HepG2 (cell line): ENCODE measurements at regions not wholly inside any gene's neighbourhood (a gene's known extent, or its start where the extent isn't known, plus 50 kb on each side); places are given as distances from the start of the nearest gene placed in this dataset.

ENCODE experiments used
- ATAC-seq: fragments of 200-7000 bp; cut with Tn5 transposase; 3 replicates; pipeline ENCODE4 v1.9.1; 2020; ENCODE audit warnings: mild to moderate bottlenecking, moderate library complexity
- BruUV-seq: library from RNA; stranded (reverse); fragments of 400-500 nt; replicated peaks from 2 replicates; lab custom pipeline; 2021; lab: Mats Ljungman, UMichigan
- CTCF ChIA-PET: fragments of 300-600 bp; formaldehyde crosslinking; extraction: SDS; loops from one replicate; lab custom pipeline; 2021; ENCODE audit warnings: low total read pairs, inconsistent platforms, low intra/inter-chr PET ratio; lab: Yijun Ruan, JAX
- POLR2A ChIA-PET: fragments of 350-600 bp; sonication (Branson Sonifier 250); formaldehyde crosslinking; loops from one replicate; lab custom pipeline; 2020; ENCODE audit warnings: antibody characterized with exemption, inconsistent platforms; lab: Yijun Ruan, JAX
- DNase-seq: peaks from one replicate; pipeline ENCODE4 v3.0.0-alpha.2; 2015; ENCODE audit warnings: low spot score
- FAIRE-seq: peaks from 3 replicates; lab custom pipeline; 2011; peaks lifted over from hg19 to GRCh38; lab: Jason Lieb, UNC
- H2AFZ ChIP-seq: one replicate; pipeline ENCODE4 v1.6.1; 2011; ENCODE audit warnings: low read length, inconsistent platforms
- H3K27ac ChIP-seq: fragments of 300-600 bp; 3 replicates; pipeline ENCODE4 v1.8.0; 2011; ENCODE audit warnings: mixed run types, mild to moderate bottlenecking, mixed read lengths, low read length, inconsistent platforms; ENCODE audit not compliant: insufficient read depth; ENCODE audit errors: extremely low read length
- H3K27me3 ChIP-seq, 2 experiments: fragments of 200-600 bp in 1 of 2; 2 replicates in 1 of 2; 3 replicates in 1 of 2; pipeline versions ENCODE4 v1.6.0 to v1.8.0; 2011; ENCODE audit warnings: low read length in 2 of 2, mild to moderate bottlenecking in 2 of 2, moderate library complexity in 2 of 2, inconsistent platforms in 1 of 2; ENCODE audit not compliant: insufficient read depth in 2 of 2, control insufficient read depth in 1 of 2
- H3K36me3 ChIP-seq, 2 experiments: fragments of 200-600 bp in 1 of 2; replicated peaks in 1 of 2; 2 replicates in 1 of 2; 3 replicates in 1 of 2; pipeline versions ENCODE4 v1.5.1 to v1.8.0; 2011; ENCODE audit warnings: low read length in 2 of 2, inconsistent platforms in 1 of 2; ENCODE audit not compliant: insufficient read depth in 2 of 2, control insufficient read depth in 1 of 2
- H3K4me1 ChIP-seq: 2 replicates; pipeline ENCODE4 v1.5.1; 2012; ENCODE audit warnings: low read length, inconsistent platforms; ENCODE audit not compliant: insufficient read depth
- H3K4me2 ChIP-seq: 2 replicates; pipeline ENCODE4 v1.6.0; 2011; ENCODE audit warnings: low read depth, low read length, inconsistent platforms
- H3K4me3 ChIP-seq, 3 experiments: fragments of 200-600 bp in 1 of 3; sonication (generic), shearing (Covaris generic) in 1 of 3; replicated peaks in 1 of 3; 2 replicates each; pipeline ENCODE4 v1.5.1; 2011 to 2016; ENCODE audit warnings: low read length in 3 of 3, inconsistent platforms in 2 of 3, low read depth in 2 of 3, mild to moderate bottlenecking in 2 of 3, control low read depth in 1 of 3, mixed read lengths in 1 of 3; ENCODE audit not compliant: insufficient read depth in 1 of 3
- H3K79me2 ChIP-seq: one replicate; pipeline ENCODE4 v1.6.1; 2011; ENCODE audit warnings: low read length, inconsistent platforms; ENCODE audit not compliant: insufficient read depth
- H3K9ac ChIP-seq: 2 replicates; pipeline ENCODE4 v1.6.0; 2011; ENCODE audit warnings: mild to moderate bottlenecking, low read depth, low read length, inconsistent platforms; ENCODE audit not compliant: insufficient read depth
- H3K9me3 ChIP-seq: 2 replicates; pipeline ENCODE4 v1.5.1; 2012; ENCODE audit warnings: mild to moderate bottlenecking, low read length
- H4K20me1 ChIP-seq: 2 replicates; pipeline ENCODE4 v1.6.0; 2011; ENCODE audit warnings: inconsistent platforms, mild to moderate bottlenecking, low read length, moderate library complexity; ENCODE audit not compliant: insufficient read depth
- CAMTA2 ChIP-seq: sonication (generic); formaldehyde crosslinking; IDR thresholded peaks from 2 replicates; pipeline ENCODE4 v1.4.0; 2020; ENCODE audit warnings: mild to moderate bottlenecking, missing genetic modification reagents, borderline replicate concordance
- CBX5 ChIP-seq: sonication (generic); formaldehyde crosslinking; IDR thresholded peaks from 2 replicates; pipeline ENCODE4 v1.4.0; 2020; ENCODE audit warnings: missing genetic modification reagents, borderline replicate concordance
- FOXC1 ChIP-seq: sonication (generic); formaldehyde crosslinking; IDR thresholded peaks from 2 replicates; pipeline ENCODE4 v1.8.0; 2022; ENCODE audit warnings: mild to moderate bottlenecking, missing genetic modification reagents, borderline replicate concordance
- GFI1 ChIP-seq: sonication (generic); formaldehyde crosslinking; IDR thresholded peaks from 2 replicates; pipeline ENCODE4 v1.5.0; 2020; ENCODE audit warnings: missing genetic modification reagents, mild to moderate bottlenecking, borderline replicate concordance
- IRF2 ChIP-seq: IDR thresholded peaks from 2 replicates; pipeline ENCODE4 v1.6.1; 2018; ENCODE audit warnings: missing genetic modification reagents, missing compliant biosample characterization
- KDM4B ChIP-seq: sonication (generic); formaldehyde crosslinking; IDR thresholded peaks from 2 replicates; pipeline ENCODE4 v1.4.0; 2020; ENCODE audit warnings: missing genetic modification reagents
- MATR3 ChIP-seq: sonication (generic); formaldehyde crosslinking; IDR thresholded peaks from 2 replicates; pipeline ENCODE4 v1.4.0; 2020; ENCODE audit warnings: missing genetic modification reagents
- MEIS1 ChIP-seq: sonication (generic); formaldehyde crosslinking; IDR thresholded peaks from 2 replicates; pipeline ENCODE4 v1.9.0; 2021; ENCODE audit warnings: mild to moderate bottlenecking, missing genetic modification reagents, moderate library complexity, borderline replicate concordance
- TBX3 ChIP-seq: fragments of 450-650 bp; IDR thresholded peaks from 2 replicates; pipeline ENCODE4 v1.6.1; 2017; ENCODE audit warnings: antibody characterized with exemption, mild to moderate bottlenecking, inconsistent platforms, borderline replicate concordance
- TRAFD1 ChIP-seq: sonication (generic); formaldehyde crosslinking; IDR thresholded peaks from 2 replicates; pipeline ENCODE4 v1.5.1; 2020; ENCODE audit warnings: missing genetic modification reagents, mild to moderate bottlenecking, borderline replicate concordance
- ZNF512 ChIP-seq: sonication (generic); formaldehyde crosslinking; IDR thresholded peaks from 2 replicates; pipeline ENCODE4 v1.4.0; 2020; ENCODE audit warnings: mild to moderate bottlenecking, missing genetic modification reagents
- ZNF557 ChIP-seq: sonication (generic); formaldehyde crosslinking; IDR thresholded peaks from 2 replicates; pipeline ENCODE4 v1.4.0; 2020; ENCODE audit warnings: missing genetic modification reagents
- ZNF567 ChIP-seq: sonication (generic); formaldehyde crosslinking; IDR thresholded peaks from 2 replicates; pipeline ENCODE4 v1.8.1; 2023; ENCODE audit warnings: mild to moderate bottlenecking, missing genetic modification reagents, borderline replicate concordance
- ZNF746 ChIP-seq: sonication (generic); formaldehyde crosslinking; IDR thresholded peaks from 2 replicates; pipeline ENCODE4 v1.8.0; 2022; ENCODE audit warnings: mild to moderate bottlenecking, missing genetic modification reagents
- WGBS: methylation state at CpG from one replicate; pipeline ENCODE4 v1.1.6; 2017; ENCODE audit warnings: low lambda C conversion rate; 5-methylcytosine and 5-hydroxymethylcytosine counted together
- in situ Hi-C: cut with HindIII; loops from 2 replicates; pipeline ENCODE4 v1.10.0; 2017; ENCODE audit warnings: low pct_unique_long_range_greater_than_20kb; ENCODE audit not compliant: extremely low pct_ligation_motif_present
- intact Hi-C: fragments of 100-400 bp; cut with micrococcal nuclease; formaldehyde crosslinking; loops from one replicate; pipeline ENCODE4 v1.10.0; 2022; ENCODE audit not compliant: unreplicated experiment
- TF ChIP-seq, protein P1 (sequence below), 2 experiments: sonication (generic) in 1 of 2; formaldehyde crosslinking in 1 of 2; IDR thresholded peaks; 2 replicates each; pipeline versions ENCODE4 v1.4.0 to v1.6.1; 2018 to 2020; ENCODE audit warnings: missing genetic modification reagents in 2 of 2, borderline replicate concordance in 1 of 2, low read depth in 1 of 2, mild to moderate bottlenecking in 1 of 2, missing biosample characterization in 1 of 2

GRCh38 chr20:57092112-57092899 is 174.1 kb downstream of the BMP7 start:
- DNase-seq (peak; percentile 48), FAIRE-seq (peak; percentile 72), ATAC-seq (peak; percentile 82)
- Histone ChIP-seq H3K4me2 (0 out of 2 replicates have a peak overlapping the region, but pooled peaks have one; percentile 5), H3K36me3 (no peaks in the 10 kb centered on the region), H3K9ac (no peak overlapping the region), H3K4me1 (no peaks in the 10 kb centered on the region), H4K20me1 (no peaks in the 10 kb centered on the region), H2AFZ (no peak overlapping the region), H3K27me3 (peaks cover 3 to 30% of the 10 kb centered on the region in 2 experiments; a peak in 4 of 5 replicates), H3K79me2 (no peaks in the 10 kb centered on the region), H3K4me3 (no peak overlapping the region), H3K9me3 (no peaks in the 10 kb centered on the region), H3K27ac (no peak overlapping the region)
- ChIA-PET CTCF (interaction anchor here (1.0 to 7.6 kb wide), 5 partner anchors 241 to 1118 kb away, joined by 3 to 176 read pairs (median 3); no protein-coding TSS in a partner anchor), POLR2A (no interaction called here)
- no TSS peak for BruUV-seq
- intact Hi-C loops (no loop called here), in situ Hi-C loops (no loop called here)
- 17% methylated on average over 33 of the region's 34 CpGs for WGBS
- TF ChIP-seq FOXC1 (0 out of 2 replicates have a peak, but pooled peaks have one; percentile 30), ZNF512 (0 out of 2 replicates have a peak, but pooled peaks have one; percentile 53), GFI1 (CRISPR knock-in tag) (no peak), ZNF746 (CRISPR knock-in tag) (no peak), CAMTA2 (CRISPR knock-in tag) (0 out of 2 replicates have a peak, but pooled peaks have one; percentile 53), KDM4B (CRISPR knock-in tag) (peak; percentile 75; the same call in 1 of the 2 replicates), TBX3 (no peak), IRF2 (CRISPR knock-in tag) (0 out of 2 replicates have a peak, but pooled peaks have one; percentile 24), ZNF567 (CRISPR knock-in tag) (0 out of 2 replicates have a peak, but pooled peaks have one; percentile 11), MEIS1 (peak; percentile 73; the same call in 1 of the 2 replicates), MATR3 (CRISPR knock-in tag) (no peak; the same call in 1 of the 2 replicates), CBX5 (peak; percentile 79; the same call in 1 of the 2 replicates), ZNF557 (CRISPR knock-in tag) (no peak), TRAFD1 (CRISPR knock-in tag) (no peak; the same call in 1 of the 2 replicates)
- TF ChIP-seq, protein P1, sequence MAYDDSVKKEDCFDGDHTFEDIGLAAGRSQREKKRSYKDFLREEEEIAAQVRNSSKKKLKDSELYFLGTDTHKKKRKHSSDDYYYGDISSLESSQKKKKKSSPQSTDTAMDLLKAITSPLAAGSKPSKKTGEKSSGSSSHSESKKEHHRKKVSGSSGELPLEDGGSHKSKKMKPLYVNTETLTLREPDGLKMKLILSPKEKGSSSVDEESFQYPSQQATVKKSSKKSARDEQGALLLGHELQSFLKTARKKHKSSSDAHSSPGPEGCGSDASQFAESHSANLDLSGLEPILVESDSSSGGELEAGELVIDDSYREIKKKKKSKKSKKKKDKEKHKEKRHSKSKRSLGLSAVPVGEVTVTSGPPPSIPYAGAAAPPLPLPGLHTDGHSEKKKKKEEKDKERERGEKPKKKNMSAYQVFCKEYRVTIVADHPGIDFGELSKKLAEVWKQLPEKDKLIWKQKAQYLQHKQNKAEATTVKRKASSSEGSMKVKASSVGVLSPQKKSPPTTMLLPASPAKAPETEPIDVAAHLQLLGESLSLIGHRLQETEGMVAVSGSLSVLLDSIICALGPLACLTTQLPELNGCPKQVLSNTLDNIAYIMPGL (CRISPR knock-in tag; IDR thresholded peaks at IDR 0.05; ENCODE audit: borderline replicate concordance in 1 of 2, low read depth in 1 of 2): peak; percentile 65 to 80; a peak in 3 of 4 replicates
